Tibial nerve (tissue), 4 donors: ENCODE measurements at regions not wholly inside any gene's neighbourhood (a gene's known extent, or its start where the extent isn't known, plus 50 kb on each side); places are given as distances from the start of the nearest gene placed in this dataset.

Source experiments
- CTCF ChIP-seq, 5 experiments: fragments of 200-600 bp in 3 of 5; fragments of 450-650 bp in 2 of 5; sonication (generic) in 3 of 5; IDR thresholded peaks; one replicate each; pipeline ENCODE4 v1.5.1; 2016 to 2019; ENCODE audit warnings: antibody characterized with exemption in 5 of 5, mild to moderate bottlenecking in 3 of 5, moderate library complexity in 2 of 5
- EP300 ChIP-seq, 2 donors: sonication (generic); formaldehyde crosslinking; IDR thresholded peaks; one replicate each; pipeline ENCODE4 v1.6.1; 2017; ENCODE audit warnings: antibody characterized with exemption in 2 of 2, mild to moderate bottlenecking in 1 of 2
- POLR2A ChIP-seq, 2 donors: fragments of 450-650 bp; IDR thresholded peaks; one replicate each; pipeline ENCODE4 v1.6.1; 2017; ENCODE audit warnings: antibody characterized with exemption in 2 of 2, mild to moderate bottlenecking in 2 of 2, moderate library complexity in 2 of 2

GRCh38 chr10:4772202-4772570 is 53.8 kb upstream of the AKR1E2 start:
- no peak for TF ChIP-seq CTCF (IDR thresholded peaks at IDR 0.05)
- TF ChIP-seq POLR2A (IDR thresholded peaks at IDR 0.05), result no peak
- no peak for TF ChIP-seq EP300 (IDR thresholded peaks at IDR 0.05)
